ENCODE measurements at regions not wholly inside any gene's neighbourhood (a gene's known extent, or its start where the extent isn't known, plus 50 kb on each side); places are given as distances from the start of the nearest gene placed in this dataset.

DNA sequence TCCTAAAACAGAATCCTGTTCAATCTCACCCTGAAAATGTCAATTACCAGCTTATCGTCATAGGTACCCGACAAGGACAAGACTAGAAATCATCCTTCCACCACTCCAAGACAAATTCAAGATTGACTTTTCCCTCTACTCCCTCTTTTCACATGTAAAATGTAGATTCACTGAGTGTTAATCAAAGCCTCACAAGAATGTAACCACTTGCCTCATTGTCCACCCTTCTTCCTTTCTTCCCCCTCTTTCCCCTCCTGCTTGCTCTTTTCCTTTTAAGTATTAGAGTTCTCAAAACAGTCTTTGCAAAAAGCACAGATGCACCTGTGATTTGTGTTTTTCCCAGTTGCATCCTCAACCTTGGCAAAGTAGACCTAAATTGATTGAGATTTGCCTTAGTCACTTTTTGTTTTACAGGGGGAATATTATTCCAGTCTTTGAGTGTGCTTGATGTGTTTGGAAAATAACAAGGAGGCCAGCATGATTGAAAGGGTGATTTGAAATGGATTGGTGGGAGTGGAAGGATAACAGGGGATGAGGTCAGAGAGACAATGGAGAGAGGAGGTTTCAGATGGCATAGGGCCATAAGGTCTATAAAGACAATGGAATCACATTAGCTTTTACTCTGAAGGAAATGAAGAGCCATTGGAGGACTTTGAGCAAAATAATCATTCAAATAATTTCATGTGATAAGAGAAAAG is 231.3 kb upstream of the TYRP1 start:
- DNase-seq, result no peak

GRCh38 chr9:12462861-12463260 is 230.3 kb upstream of the TYRP1 start:
- DNase-seq, result no peak

GRCh38 chr9:12463641-12464040 is 229.5 kb upstream of the TYRP1 start:
- no peak for DNase-seq

- DNase-seq, result no peak
Observed at GRCh38 chr9:12464400-12464799, 228.8 kb upstream of the TYRP1 start.

DNA sequence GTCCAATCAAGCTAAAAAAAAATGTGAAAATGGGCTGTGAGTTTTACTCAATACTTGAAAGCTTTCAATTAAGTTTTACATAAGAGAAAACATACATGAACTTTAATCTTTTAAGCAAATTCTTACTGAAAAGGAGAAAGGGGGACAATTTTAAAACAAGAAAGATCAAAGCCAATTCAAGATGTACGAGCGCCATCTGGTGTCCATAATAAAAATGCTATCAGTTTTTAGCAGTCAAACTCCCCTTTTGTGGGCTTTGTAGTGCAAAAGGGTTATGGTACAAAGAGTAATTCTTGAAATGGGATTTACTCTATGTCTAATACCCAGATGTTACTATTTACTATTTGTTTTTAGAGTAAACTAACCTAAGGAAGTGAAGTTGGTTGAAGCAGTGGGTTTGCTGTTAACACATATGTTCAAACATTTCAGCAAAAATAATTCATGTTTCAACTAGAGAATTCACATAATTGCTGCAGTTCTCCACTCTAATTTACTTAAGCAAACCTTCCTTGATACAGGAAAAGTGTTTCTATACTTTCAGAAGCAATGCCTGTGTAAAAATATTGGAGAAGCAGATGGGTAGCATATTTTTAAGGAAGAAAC is 228.2 kb upstream of the TYRP1 start:
- DNase-seq, result peak in 1 of 2 donors; percentile 20

DNA sequence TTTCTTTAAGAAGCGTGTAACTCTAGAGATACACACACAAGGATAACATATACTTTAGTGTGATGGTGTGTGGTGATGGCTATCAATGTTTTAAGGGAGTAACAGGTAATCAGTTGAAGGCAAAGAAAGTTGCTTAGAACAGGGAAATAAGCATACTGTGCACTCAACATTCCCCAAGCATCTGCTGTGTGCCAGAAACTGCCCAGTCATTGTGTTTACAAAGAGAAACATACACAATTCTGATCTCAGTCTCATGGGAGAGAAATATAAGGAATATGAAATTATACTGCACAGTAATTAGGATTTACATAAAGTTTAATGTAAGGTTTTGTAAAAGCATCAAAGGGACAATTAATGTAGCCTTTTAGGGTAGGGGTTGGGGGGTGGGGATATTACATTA is 224.1 kb upstream of the TYRP1 start:
- DNase-seq, result no peak

DNA sequence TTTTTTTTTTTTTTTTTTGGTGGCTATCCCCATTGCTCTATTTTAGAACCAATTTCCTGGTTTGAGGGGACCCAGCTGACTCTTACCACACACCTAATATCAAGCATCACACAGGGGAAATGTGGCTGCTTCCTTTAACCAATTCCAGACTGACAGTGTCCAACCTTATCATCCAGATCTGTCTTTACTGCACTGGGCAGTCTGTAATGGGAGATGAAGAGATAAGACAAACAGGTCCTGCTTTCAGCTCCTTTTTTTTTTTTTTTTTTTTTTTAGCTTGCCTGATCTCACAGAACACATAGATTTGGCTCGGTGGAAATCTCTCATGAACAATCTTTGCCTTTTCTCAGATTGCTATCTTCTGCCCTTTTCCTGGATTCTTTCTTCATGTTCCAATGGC is 198.8 kb upstream of the TYRP1 start:
- no peak for DNase-seq

DNA sequence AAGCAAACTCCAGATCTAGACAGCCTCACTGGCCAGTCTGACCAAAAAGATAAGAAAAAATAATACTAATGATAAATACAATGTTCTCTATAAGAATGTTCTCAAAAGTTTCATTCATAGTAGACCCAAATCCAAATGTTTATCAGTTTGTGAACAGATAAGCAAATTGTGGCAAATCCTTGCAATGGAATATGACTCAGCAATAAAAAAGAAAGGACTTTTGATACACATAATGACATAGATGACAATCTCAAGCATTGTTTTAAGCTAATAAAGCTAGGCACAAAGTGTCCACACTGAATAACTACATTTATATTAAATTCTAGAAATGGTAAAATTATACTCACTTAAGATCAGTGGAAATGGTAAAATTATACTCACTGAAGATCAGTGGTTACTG is 195.4 kb upstream of the TYRP1 start:
- no peak for DNase-seq

GRCh38 chr9:12502520-12502919 is 190.7 kb upstream of the TYRP1 start:
- no peak for DNase-seq

GRCh38 chr9:12503606-12504122 is 189.5 kb upstream of the TYRP1 start:
- no peak for DNase-seq

- no peak for DNase-seq
Observed at GRCh38 chr9:12510551-12510950, 182.6 kb upstream of the TYRP1 start.

DNA sequence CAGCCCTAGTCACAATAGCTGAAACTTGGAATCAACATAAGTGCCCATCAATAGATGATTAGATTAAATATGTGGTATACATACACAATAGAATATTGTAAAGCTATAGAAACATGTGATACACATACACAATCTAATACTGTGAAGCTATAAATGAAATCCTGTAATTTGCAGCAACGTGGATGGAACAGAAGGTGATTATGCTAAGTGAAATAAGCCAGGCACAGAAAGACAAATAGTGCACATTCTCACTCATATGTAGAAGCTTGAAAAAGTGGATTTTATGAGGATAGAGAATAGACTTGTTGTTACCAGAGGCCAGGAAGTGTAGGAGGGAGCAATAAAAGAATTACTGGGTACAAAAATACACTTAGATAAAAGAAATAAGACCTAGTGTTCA is 181.5 kb upstream of the TYRP1 start:
- no peak for DNase-seq

- DNase-seq, result no peak
Observed at GRCh38 chr9:12516031-12516430, 177.2 kb upstream of the TYRP1 start.

- DNase-seq, result no peak
Observed at GRCh38 chr9:12516573-12516972, 176.6 kb upstream of the TYRP1 start.

DNA sequence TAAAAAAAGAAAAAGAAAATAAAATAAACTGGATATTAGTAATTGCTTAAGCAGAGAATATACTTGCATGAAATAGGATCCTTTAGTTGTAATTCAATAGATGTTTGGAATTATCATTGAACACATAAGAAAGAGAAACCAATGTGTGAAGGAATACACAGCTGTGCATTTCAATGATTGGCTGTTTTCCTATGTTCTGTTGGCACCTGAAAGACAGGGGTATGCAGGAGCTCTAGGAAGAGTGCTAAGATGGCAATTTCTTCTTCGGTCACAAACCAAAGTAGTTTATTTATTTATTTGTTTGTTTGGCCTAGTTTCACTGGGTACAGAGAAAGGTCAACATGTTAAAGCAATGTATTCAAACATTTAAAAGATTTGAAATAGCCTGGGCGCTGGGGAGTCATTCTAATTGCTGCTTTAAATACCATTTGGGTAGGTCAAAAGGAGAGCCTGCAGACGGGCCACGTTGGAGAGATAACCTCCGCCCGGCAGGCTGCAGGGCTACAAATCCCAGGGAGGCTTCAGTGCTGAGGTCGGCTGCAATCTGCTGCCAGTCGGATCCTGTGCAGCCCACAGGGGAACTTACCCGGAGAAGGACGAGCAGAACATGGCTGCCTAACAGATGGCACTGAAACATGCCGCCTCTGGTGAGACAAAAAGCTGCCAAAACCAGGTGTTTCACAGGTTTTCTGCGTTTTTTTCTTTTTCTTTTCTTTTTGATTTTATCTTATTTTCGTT is 154.2 kb upstream of the TYRP1 start:
- no peak for DNase-seq

- DNase-seq, result no peak
Observed at GRCh38 chr9:12539580-12539975, 153.6 kb upstream of the TYRP1 start.

DNA sequence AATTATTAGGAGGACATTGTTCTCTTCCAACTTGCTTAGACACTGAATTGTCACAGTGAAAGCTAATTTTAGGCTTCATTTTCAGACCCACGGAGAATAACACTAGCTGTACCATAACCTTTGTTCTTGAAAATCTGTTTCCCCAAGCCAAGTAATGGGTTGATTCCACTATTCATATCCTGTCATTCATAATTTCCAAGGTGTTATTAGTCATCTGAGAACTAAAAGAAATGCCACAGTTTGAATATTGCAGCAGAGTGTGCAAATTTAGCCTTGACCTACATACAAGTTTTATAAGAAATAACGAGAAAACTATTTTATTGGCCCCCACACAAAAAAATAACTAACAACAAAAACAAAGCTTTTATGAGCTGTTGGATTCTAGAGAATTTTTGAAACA is 148.5 kb upstream of the TYRP1 start:
- DNase-seq, result no peak

DNA sequence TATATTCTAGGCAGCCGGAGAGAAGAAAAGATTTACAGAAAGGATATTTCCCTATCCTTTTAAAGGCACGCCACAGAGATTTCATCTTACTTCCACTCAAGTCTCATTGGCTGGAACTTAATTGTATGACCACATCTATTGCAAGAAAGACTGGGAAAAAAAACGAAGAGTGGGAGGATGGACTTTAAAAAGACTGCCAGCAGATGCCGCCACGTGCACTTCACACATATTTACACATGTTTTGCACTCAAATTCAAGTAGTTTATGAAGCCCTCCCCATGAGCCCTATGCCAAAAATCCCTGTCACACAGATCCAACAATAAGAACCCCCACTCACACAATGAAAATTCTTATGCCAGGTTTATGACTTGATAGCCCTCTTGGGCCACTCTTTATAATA is 138.5 kb upstream of the TYRP1 start:
- DNase-seq, result no peak

- no peak for DNase-seq
Observed at GRCh38 chr9:12566404-12567090, 126.6 kb upstream of the TYRP1 start.

- no peak for DNase-seq
Observed at GRCh38 chr9:12584656-12585522, 108.3 kb upstream of the TYRP1 start.

- no peak for DNase-seq
Observed at GRCh38 chr9:12595400-12595799, 97.8 kb upstream of the TYRP1 start.

DNA sequence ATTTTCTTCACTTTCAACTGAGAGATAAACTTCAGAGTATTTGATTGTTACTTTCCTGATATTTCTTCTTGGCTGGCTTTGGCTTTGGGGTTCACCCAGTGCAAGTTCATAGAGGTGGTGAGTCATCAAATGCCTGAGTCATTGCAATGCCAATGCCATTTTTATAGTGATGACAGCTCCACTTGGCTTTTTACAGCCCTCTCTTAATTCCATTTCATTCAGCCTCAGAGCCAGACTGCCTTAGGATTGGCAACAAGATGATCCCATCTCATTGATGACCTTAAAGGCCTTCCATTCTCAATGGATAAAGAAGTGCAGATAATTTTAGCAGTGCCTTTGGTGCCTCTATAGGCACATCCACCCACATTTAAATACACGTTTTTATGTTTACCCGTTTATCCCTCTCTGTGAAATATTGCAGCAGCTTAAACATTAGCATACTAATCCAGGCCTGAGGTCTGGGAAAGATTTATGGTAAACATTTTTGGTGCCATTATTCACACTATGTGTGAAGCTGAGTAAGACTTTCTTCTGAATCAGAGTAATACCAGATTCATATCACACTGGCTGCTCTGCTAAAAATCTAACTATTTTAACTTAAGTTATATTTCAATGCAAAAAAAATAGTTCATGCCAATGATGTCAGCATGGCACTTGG is 88.9 kb upstream of the TYRP1 start:
- DNase-seq, result no peak

Data from inflammatory macrophage (primary cell).